Mesothelial cell of epicardium (in vitro differentiated cells): ENCODE measurements at regions not wholly inside any gene's neighbourhood (a gene's known extent, or its start where the extent isn't known, plus 50 kb on each side); places are given as distances from the start of the nearest gene placed in this dataset.
"Not testable (repeated sequence)": the region's sequence is repeated elsewhere in the genome, so short reads cannot be mapped to it uniquely, and the experiment has no call there.

Experiments used
- DNase-seq, 2 experiments: peaks; one replicate each; pipeline ENCODE4 v3.0.0; 2021; ENCODE audit warnings: low spot score in 2 of 2; ENCODE audit not compliant: unreplicated experiment in 2 of 2
- H3K27ac Mint-ChIP-seq: 2 replicates; pipeline ENCODE4 v1.8.0; 2021; ENCODE audit warnings: mixed read lengths
- H3K27me3 Mint-ChIP-seq: 2 replicates; pipeline ENCODE4 v1.8.0; 2021; ENCODE audit warnings: low read depth, mixed read lengths
- H3K36me3 Mint-ChIP-seq: 2 replicates; pipeline ENCODE4 v1.8.0; 2021; ENCODE audit warnings: mixed read lengths
- H3K4me1 Mint-ChIP-seq: 2 replicates; pipeline ENCODE4 v1.8.0; 2021; ENCODE audit warnings: mixed read lengths
- H3K4me3 Mint-ChIP-seq: 2 replicates; pipeline ENCODE4 v1.8.0; 2021; ENCODE audit warnings: mild to moderate bottlenecking, moderate library complexity, mixed read lengths
- H3K9me3 Mint-ChIP-seq: 2 replicates; pipeline ENCODE4 v1.8.0; 2021; ENCODE audit warnings: mixed read lengths
- TF ChIP-seq, protein P1 (sequence below): fragments of 200-600 bp; sonication (generic); IDR thresholded peaks from one replicate; pipeline ENCODE4 v1.5.0; 2021; ENCODE audit warnings: antibody characterized with exemption; ENCODE audit not compliant: unreplicated experiment

GRCh38 chr20:47855799-47856198 is 70.5 kb upstream of the SULF2 start:
- DNase-seq: no peak
- Mint-ChIP-seq H3K27me3 (peaks cover 4% of the 10 kb centered on the region), H3K27ac (no peak overlapping the region), H3K9me3 (peaks cover 4% of the 10 kb centered on the region), H3K36me3 (no peaks in the 10 kb centered on the region), H3K4me1 (peaks cover 12% of the 10 kb centered on the region), H3K4me3 (no peak overlapping the region)
- TF ChIP-seq, protein P1, sequence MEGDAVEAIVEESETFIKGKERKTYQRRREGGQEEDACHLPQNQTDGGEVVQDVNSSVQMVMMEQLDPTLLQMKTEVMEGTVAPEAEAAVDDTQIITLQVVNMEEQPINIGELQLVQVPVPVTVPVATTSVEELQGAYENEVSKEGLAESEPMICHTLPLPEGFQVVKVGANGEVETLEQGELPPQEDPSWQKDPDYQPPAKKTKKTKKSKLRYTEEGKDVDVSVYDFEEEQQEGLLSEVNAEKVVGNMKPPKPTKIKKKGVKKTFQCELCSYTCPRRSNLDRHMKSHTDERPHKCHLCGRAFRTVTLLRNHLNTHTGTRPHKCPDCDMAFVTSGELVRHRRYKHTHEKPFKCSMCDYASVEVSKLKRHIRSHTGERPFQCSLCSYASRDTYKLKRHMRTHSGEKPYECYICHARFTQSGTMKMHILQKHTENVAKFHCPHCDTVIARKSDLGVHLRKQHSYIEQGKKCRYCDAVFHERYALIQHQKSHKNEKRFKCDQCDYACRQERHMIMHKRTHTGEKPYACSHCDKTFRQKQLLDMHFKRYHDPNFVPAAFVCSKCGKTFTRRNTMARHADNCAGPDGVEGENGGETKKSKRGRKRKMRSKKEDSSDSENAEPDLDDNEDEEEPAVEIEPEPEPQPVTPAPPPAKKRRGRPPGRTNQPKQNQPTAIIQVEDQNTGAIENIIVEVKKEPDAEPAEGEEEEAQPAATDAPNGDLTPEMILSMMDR: no peak

- TF ChIP-seq, protein P1: no peak
- Mint-ChIP-seq H3K27me3 (peaks cover 5% of the 10 kb centered on the region), H3K36me3 (no peaks in the 10 kb centered on the region), H3K4me1 (peaks cover 12% of the 10 kb centered on the region), H3K4me3 (no peak overlapping the region), H3K9me3 (peaks cover 4% of the 10 kb centered on the region), H3K27ac (no peak overlapping the region)
- DNase-seq: no peak
Observed at GRCh38 chr20:47854687-47855212, 69.5 kb upstream of the SULF2 start.

DNA sequence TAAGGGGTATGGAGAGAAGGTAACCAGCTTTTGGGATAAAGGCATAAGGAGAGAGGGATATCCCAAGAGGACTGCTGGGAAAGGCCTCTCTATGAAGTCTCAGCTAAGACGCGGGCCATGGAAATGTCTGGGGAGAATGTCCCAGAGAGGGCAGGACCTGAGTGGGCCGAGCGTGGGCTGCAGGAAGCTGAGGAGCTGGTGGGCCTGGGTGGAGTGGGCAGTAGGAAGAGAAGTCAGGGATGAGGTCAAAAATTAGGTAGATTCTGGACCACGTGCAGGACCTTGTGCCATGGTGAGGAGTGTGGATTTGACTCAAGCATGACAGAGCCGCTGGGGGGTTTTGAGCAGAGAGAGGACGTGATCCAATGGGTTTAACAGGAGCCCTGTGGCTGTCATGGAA is 66.5 kb upstream of the SULF2 start:
- H3K9me3 Mint-ChIP-seq: peaks cover 4% of the 10 kb centered on the region
- H3K4me3 Mint-ChIP-seq: no peak overlapping the region
- DNase-seq: no peak
- no peaks in the 10 kb centered on the region for H3K4me1 Mint-ChIP-seq
- H3K36me3 Mint-ChIP-seq: no peaks in the 10 kb centered on the region
- H3K27ac Mint-ChIP-seq: no peak overlapping the region
- TF ChIP-seq, protein P1: no peak
- peaks cover 9% of the 10 kb centered on the region for H3K27me3 Mint-ChIP-seq

DNA sequence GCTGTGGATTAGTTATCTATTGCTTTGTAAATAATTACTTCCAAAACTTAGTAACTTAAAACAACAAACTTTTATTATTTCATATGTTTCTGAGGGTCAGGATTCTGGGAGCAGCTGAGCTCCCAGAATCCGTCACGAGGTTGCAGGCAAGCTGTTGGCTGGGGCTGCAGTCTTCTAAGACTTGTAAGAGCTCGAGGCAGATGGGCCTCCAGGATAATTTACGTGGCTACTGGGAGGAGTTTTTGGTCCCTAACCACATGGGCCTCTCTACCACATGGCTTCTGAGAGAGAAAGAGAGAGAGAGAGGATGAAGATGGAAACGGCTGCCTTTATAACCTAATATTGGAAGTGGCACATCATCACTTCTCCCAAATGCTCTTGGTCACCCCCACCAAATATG is 64.9 kb upstream of the SULF2 start:
- peaks cover 4% of the 10 kb centered on the region for H3K4me1 Mint-ChIP-seq
- no peak overlapping the region for H3K4me3 Mint-ChIP-seq

GRCh38 chr20:47849596-47849995 is 64.3 kb upstream of the SULF2 start:
- H3K4me3 Mint-ChIP-seq: no peak overlapping the region
- H3K27ac Mint-ChIP-seq: no peak overlapping the region
- H3K36me3 Mint-ChIP-seq: no peaks in the 10 kb centered on the region
- peaks cover 13% of the 10 kb centered on the region for H3K27me3 Mint-ChIP-seq
- peaks cover 4% of the 10 kb centered on the region for H3K9me3 Mint-ChIP-seq
- DNase-seq: no peak
- TF ChIP-seq, protein P1: no peak
- peaks cover 4% of the 10 kb centered on the region for H3K4me1 Mint-ChIP-seq

More for the DNA sequence above, 64.9 kb upstream of the SULF2 start:
- DNase-seq: no peak
- no peak overlapping the region for H3K27ac Mint-ChIP-seq
- peaks cover 13% of the 10 kb centered on the region for H3K27me3 Mint-ChIP-seq
- TF ChIP-seq, protein P1: no peak
- no peaks in the 10 kb centered on the region for H3K36me3 Mint-ChIP-seq
- peaks cover 4% of the 10 kb centered on the region for H3K9me3 Mint-ChIP-seq

- H3K4me3 Mint-ChIP-seq: no peak overlapping the region
Observed at GRCh38 chr20:47849006-47849405, 63.7 kb upstream of the SULF2 start.

DNA sequence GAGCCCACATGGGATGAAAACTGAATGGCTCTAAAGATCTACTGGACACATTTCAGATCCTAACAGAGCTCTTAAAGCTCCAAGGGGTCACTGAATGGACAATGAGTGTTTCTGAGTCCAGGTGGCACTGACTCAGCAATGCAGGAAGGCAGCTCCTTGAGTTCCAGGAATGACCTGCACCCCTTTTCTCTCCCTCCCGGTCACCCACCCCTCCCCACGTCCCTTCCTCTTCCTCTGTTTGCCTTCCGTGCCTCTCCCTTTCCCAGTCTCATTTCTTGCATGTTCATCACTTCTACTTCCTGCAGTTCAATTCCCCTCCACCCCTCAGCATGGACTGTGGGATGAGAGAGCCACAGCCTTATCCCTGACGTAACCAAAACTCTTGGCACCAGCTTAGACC is 63.3 kb upstream of the SULF2 start:
- H3K27me3 Mint-ChIP-seq: peaks cover 13% of the 10 kb centered on the region
- not testable (repeated sequence) for H3K4me1 Mint-ChIP-seq, DNase-seq, H3K4me3 Mint-ChIP-seq, H3K9me3 Mint-ChIP-seq, H3K27ac Mint-ChIP-seq, H3K36me3 Mint-ChIP-seq

More at GRCh38 chr20:47849006-47849405, 63.7 kb upstream of the SULF2 start:
- H3K27ac Mint-ChIP-seq: no peak overlapping the region
- no peak for DNase-seq
- TF ChIP-seq, protein P1: no peak
- H3K27me3 Mint-ChIP-seq: peaks cover 13% of the 10 kb centered on the region
- peaks cover 5% of the 10 kb centered on the region for H3K4me1 Mint-ChIP-seq
- H3K9me3 Mint-ChIP-seq: peaks cover 4% of the 10 kb centered on the region
- no peaks in the 10 kb centered on the region for H3K36me3 Mint-ChIP-seq
